Fibroblast of upper back skin (primary cell): ENCODE measurements at regions not wholly inside any gene's neighbourhood (a gene's known extent, or its start where the extent isn't known, plus 50 kb on each side); places are given as distances from the start of the nearest gene placed in this dataset.

Source experiments
- DNase-seq: peaks from one replicate; pipeline ENCODE4 v3.0.0-alpha.2; 2013

DNA sequence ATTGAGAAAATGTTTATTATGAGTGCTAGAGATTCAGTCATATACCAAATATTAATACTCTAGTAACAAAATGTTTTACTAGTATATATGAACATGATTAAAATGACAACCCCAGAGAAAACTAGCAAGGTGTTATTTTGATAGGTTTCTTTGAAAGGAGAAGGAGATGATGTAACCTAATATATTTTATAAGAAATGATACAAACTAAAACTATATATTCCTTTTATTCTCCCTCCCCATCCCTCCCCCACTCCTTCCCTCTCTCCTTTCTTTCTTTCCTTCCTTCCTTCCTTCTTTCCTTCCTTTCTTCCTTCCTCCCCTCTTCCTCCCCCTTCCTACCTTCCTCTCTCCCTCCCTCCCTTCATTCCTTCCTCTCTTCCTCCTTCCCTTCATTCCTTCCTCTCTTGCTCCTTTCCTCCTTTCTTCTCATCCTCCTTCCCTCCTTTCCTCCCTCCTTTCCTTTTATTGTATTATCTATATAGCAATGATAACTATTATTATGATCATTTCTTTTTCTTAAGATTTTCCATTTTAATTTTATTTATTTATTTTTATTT is 215.3 kb upstream of the MEF2C start:
- no peak for DNase-seq

DNA sequence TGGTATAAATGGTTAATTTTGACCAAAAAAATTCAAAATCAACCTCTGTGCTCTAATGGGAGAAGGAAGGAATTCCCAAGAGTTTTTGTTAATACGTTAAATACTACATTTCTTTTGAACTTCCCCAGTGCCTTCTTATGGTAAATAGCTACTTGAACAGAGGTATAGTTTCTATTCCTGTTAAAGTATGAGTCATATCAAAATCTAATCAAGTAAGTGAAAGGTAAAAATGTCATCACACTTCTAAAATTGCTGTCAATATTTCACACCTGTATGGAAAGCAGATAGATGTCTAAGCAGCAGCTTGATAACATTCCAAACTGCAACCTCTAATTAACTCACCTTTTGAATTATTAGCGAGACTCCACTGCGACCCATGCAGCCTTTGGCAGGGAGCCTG is 214.1 kb upstream of the MEF2C start:
- DNase-seq = no peak

DNA sequence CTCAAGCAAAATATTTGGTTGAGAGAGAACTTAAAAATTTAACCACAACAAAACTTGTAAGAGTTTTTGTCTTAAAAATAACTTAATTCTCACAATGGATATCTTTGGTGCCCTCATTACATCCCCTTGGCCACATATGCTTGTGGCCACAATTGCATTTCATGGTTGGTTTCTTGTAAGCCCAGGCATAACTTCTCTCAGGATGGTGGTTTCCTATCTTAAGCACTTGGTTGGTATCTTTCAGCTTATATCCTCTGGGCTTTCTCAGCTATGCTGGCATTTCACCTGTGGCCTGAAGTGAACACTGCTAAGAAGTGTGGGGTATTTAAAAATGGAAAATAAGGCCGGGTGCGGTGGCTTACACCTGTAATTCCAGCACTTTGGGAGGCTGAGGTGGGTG is 212.4 kb upstream of the MEF2C start:
- no peak for DNase-seq

DNA sequence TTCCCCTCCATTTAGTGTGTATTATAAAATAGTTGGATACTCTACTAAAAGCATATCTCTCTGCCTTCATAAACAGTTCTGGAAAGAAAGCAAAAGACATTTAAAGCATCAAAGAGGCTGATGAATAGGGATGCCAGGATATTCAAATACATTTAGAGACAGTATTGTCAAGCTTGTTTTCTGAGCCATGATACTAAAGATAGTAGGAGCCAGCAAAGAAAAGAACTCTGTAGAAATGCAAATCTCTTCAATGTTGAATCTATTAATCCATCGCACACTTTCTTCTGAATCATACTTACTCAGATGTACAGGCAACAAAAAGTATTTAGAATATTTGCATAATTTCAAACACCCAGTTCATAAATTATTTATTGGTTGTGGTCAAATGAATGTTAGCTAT is 207.1 kb upstream of the MEF2C start:
- no peak for DNase-seq

DNA sequence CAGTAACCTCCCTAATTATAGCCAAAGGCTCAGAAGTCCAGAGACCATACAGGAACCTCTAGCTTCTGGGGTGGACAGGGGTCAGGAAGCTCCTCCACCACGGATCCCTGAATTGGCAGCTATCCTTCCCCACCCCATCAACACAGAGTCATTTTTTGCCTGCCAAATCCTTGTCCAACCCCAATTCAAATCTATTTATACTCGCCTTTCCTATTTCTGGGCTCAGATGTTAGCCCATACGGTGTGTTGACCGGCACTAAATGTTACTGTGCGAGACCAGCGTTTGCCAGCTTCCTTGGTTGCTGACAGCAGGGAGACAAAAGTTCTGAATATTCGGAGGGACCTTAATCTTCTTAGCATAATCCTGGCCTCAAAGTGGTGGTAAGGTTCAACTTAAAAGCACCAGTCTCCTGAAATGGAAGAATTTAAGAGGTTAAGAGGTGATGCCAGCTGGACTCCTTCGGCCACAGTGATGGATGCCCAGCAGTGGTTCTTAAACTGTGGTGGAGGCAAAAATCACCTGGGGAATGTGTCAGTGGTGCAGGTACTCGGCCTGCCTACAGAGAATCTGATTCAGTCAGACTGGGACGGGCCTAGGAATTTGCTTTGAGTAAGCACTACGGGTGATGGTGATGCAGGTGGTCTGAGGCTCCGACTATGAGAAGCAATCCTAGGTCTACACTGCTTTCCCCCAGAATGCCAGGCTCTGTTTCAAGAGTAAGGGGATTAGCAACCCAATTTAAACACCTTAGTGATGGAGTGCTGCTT is 204.8 kb upstream of the MEF2C start:
- no peak for DNase-seq

DNA sequence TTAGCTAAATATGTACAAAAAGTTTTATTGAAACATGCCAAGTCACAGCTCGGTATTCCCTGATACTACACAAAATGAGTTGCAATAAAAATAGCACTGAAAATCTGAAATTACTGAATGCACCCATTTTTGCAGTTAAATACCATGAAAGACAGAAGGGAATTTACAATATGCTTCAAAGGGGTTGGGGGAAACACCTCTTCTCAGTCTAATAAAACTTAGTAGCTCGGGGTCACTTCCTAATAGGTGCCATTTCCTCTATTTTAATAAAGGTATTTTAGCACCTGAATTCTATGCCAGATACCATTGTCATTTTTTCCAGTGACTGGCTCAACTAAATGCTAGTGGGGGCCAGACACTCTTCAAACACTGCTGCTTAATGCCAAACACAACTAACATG is 204.1 kb upstream of the MEF2C start:
- no peak for DNase-seq

DNA sequence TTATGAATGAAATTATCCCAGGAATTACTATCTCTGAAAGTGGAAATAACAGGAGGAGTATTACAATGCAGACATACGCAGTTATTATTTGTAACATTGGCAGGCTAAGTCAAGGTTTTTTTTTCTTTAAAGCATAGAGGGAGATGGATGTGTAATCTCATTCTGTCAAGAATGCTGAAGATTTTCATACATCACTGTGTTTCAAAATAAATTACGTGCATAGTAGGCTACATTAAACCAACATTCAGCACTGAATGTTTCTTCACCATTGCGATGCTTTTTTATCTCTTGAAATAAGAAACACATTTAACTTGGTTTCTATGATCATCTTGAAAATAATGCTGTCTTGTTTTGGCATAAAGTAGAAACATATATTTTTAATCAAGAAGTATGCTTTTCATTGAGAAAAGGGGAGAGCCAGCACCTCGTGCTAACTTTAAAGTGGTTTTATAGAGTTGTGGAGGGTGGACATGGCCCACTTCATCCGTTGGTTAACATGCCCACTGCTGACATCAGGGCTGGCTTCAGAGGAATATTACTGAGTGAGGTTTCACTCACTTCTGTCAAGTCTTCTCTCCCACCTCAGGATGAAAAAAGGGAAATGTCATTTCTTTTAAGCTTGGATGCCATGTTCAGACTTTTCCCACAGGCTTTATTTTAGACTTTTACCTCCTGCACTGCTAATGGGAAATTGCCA is 203.6 kb upstream of the MEF2C start:
- no peak for DNase-seq

DNA sequence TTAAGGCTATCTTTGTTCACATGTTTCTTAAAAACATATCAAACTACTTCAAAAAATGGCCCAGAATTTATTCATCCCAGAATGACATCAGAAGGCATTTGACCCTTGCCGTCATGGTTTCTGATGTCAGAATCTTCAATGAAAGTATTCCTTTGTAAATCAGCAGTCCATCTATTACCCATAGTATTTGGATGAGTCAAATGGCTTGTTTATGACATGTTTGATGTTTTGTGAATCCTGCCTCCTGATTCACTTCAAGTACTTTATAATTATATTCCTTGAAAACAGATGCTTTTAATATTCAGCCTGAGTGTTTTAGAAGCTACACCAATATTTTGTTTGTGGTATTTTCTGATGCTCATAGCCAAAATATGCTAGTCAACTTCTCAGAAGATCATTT is 200.8 kb upstream of the MEF2C start:
- DNase-seq = peak; percentile 87

DNA sequence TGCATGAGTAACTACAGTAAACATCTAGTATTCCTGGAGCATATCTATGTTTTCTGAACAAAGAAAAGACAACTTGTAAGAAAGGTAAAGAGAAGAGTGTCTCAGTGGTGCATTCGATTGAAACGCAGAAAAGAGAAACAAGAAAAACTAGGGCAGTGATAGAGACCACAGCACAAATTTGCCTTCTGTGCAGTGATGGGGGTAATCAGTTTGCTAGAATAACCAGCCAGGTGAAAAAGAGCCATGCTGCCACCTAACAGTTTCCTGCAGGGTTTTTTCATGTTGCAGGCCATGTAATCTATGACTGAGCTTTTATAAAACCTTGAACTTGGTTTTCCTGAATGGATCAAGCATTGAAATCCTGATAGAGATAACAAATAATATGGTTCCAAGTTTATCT is 198.4 kb upstream of the MEF2C start:
- no peak for DNase-seq

DNA sequence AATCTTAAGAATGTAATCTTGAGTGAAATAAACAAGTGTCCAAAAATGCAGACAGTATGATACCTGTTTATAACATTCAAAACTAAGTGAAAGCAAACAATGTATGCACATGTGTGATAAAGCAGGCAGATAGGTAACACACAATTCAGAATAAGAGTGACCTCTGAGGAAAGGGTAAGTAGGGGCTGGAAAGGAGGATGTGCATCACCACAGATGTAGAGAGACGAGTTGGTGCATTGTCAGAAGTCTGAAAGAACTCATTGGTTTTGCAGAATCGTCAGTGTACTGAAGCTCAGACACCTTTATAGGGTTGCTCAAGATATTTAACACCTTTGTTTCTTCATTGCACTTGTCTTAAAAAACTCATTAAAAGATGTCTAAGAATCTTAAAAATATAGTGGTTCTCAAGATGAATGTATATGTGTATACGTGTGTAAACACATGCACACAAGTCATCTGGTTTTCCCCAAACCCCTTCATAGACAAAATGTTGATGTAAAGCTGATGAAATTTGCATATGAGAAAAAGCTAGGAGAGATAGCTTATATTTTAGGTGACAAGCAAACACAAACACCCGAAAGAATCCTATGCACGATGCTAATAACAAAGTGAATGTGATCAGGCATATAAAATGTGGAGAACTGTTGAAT is 197.6 kb upstream of the MEF2C start:
- no peak for DNase-seq

DNA sequence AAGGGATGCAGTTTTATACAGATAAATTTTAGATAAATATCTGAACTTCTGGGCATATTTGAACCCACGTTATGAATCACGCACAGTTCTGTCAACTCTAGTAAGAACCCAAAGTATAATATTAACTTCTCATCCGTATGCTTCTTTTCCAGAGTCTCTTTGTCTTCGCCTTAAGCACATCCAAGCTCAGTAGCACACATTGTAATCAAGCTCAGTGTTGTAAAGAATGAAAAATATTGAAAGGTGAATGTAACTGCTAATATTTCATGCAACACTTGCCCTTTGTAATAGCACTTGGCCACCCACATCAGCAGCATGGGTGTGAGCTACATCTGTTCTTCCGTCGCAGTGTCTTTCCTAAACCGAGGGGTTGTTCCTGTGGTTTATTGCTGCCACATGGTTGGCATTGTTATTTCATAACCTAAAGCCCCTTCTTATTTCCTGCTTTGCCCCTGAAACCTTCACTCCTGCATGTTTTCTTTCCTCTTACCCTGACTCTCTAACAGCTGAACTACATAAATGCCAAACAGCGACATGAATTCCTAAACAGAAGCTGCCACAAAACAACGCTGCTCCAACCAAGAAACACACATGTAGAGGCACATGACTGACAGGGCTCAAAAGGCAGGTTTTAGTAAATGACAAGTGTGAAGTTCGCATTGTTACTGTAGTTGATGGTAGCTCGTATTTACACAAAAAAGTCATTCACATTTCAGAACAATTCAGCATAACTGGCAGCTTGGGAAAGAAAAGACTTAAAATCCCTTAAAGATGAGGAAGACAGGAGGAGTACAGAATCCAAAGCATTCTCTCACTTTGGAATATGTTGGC is 190.1 kb upstream of the MEF2C start:
- no peak for DNase-seq

DNA sequence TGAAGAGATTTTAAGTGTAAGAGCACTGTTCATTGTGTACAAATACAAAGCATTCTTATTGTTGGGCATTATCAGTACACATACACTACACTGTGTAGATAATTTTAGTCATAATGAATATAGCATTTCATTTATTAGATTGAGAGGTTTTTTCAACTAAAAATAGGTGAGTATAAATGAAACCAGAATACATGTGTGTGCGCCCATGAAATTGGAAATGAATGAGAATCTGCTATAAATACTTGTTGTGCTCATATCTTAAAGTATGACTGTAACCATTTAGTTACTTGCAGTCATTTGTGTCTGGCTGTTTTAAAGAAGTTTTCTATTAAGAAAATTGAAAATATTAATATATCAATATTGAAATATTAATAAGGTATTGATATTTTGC is 189.0 kb upstream of the MEF2C start:
- DNase-seq = no peak

DNA sequence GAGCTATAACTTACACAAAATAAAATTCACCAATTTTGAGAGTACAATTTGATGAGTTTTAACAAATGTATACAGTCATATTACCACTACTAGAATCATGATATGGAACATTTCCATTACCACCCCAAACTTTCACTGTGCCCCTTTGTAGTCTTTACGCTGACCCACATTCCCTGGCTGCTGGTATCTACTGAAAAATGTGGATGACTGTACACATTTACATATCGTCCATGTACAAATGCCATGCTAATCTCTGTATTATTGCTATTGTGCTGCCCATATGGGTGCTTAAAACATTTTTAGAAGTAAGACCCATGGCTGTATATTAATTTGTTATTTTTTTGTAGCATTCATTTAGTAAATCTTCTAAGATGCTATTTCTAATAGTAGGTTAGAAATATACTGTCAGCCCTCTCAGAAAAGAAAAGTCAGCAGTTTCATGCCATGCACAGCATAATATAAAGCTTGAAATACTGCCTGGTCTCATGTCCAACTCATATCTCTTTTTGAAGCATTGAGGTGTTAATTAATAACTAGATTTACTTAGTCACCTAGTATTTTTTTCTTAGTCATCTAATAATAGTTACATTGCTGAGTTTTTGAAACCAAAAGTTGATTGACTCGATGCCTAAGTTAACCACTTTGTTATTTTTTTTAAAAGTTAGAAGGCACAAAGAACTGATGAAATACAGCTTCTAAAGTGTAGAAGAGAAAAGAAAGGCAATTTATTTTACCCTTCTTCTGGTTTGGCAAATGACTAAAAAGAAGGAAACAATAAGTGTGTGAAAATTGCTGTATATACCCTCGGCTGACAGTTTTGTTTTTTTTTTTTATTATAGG is 188.3 kb upstream of the MEF2C start:
- DNase-seq = no peak

DNA sequence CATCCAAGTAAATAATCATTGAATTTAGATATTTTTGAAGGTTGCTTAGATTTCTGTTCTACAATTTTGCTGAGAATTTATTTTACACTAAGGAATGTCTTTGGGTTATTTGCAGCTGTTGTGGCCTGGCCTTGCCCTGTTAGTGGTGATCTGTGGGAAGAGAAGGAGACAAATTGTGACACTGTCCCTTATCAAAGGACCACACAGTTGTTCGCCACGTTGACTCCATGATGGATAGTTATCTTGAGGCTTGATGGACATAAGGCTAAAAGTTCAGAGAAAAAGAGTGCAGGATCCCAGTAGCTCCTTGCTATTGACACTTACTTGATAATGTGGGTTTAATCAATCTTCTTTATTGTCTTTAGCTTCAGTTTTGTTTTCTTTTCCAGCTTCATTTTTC is 186.6 kb upstream of the MEF2C start:
- DNase-seq = no peak

DNA sequence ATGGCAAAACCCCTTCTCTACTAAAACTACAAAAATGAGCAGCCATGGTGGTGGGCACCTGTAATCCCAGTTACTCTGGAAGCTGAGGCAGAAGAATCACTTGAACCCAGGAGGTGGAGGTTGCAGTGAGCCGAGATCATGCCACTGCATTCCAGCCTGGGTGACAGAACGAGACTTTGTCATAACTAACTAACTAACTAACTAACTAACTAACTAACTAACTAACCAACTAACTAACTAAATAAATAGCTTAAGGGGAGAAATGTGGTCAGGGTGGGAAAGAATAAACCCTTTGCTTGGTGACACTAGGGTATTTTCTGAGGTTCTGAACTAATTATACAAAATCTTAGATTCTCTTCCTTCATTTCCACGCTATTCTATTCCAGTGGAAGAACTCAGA is 184.4 kb upstream of the MEF2C start:
- no peak for DNase-seq

DNA sequence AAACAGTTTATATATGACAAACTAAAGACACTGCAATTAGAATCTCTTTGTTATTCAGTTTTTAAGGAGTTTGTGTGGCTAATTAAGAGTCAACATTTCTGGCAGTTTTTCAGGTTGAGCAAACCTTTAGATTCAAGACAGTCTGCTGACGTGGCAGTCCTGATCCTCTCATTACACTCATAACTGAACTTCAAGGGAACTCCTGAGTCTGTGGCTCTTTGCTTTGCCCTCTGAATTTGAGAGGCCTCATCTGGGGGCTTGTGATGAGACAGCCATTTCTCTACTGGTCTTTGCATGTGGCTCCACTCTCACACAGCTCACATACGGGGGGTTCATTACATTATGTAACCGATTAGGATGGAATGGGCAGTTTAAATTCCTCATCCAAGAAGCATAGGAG is 182.9 kb upstream of the MEF2C start:
- no peak for DNase-seq

DNA sequence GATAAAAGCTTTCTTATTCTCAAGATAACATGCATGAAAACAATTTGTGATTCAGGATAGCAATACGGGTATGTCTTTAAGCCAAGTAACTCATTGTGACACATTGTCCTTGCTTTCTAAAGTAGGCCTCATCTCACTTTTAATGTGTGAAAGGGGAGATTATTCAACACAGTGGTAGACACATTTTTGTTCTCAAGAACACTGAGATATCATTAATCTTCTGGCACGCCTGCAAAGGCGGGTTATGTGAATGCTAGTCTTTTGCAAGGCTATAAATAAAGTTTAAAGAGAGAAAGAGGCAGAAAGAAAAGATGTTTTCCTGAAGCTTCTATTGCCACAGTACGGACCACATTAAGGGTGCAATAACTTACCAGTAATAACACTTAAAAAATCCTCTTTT is 181.8 kb upstream of the MEF2C start:
- no peak for DNase-seq

DNA sequence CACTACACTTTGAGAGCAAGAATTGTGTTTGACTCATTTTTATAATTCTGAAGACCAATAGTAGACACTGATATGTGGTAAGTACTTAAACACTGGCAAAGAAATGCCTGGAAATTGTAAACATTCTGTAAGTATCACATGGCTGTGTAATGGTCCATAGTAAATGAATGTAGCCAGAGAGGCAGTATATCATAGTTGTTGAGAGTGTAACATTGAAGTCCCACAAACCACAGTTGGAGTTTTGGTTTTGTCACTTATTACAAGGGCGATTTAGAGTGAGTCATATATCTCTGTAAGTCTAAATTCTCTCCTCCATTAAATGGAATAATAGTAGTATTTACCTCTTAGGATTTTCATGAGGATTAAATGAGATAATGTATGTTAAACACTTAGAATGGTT is 181.1 kb upstream of the MEF2C start:
- peak; percentile 80 for DNase-seq

DNA sequence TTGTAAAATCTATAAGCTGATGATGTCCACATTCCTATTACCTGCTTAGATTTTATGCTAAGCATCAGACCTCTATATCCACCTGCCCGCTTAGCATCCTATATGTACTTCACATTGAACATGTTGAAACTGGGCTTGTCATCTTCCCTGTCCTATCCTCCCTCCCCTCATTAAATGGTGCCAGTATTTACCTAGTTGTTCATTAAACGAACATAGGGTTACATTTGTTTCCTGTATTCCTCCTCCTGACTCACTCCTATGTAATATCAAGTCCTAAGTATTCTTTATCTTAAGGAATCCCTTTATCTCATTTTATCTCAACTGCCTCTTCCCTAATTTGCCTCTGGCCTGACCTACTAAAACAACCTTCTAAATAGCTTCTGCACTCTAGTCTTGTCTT is 177.8 kb upstream of the MEF2C start:
- DNase-seq = no peak

DNA sequence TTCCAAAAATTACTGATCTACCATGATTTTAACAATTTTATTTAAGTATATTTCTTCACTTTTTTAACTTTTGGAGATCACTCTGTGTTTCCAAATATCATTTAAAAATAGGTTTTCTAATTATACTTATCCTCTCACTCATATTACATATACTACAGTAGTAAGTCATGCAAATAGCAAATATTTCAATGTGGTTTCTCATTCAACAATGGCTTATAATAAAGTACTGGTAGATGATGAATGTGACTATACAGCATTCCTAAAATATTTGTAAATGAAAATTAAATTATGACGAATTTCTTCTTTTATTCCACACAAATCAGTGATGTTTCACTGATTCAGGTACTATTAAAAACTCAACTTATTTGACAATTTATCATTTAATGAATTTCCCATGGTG is 176.3 kb upstream of the MEF2C start:
- DNase-seq = no peak

DNA sequence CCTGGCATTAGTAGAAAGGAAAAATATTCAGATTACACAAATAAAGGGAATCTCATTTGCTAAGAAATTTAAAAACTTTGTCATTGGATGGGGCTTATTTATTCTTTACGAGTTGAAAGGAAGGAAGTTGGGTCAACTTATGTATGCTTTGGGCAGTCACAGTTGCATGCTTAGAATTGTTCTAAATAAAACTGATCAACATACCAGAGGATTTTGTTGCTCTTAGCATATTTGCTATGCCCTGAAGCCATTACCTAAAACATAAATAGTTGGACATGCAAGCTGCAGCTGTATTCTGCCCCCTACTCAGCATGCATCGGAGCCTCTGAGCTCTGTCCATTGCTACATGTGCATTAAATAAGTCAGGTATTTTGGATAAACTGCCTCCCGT is 172.7 kb upstream of the MEF2C start:
- no peak for DNase-seq

DNA sequence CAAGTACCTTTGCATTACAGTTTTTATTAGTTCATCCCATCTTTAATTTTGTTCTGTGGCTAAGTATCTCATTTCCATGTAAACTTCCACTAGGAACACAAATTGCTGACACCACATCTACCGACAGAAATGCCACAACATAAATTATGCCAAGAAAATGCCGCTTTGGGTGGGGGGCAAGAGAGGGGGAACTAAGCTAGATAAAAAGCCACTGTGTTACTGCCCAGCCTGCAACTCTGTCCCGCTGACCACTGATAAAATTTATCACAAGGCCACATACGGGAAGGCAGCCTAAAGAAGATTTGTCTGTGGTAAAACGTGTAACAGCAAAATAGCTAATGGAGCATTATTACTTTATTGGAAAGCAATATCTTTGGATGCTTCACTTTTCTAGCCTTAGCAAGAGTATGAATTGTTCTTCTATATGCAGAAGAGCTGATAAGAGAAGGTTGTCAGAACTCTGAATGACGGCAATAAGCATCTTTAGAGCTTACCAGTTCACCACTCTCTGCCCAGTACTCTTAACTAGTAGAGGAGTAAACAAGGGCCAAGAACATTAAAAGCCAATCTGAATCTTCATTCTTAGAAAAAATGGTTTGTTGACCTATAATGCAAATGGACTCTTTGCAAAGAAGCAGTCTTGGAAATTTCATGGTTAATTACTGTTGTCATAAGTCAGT is 172.2 kb upstream of the MEF2C start:
- no peak for DNase-seq
